ENCODE measurements at regions not wholly inside any gene's neighbourhood (a gene's known extent, or its start where the extent isn't known, plus 50 kb on each side); places are given as distances from the start of the nearest gene placed in this dataset.
A peak's percentile ranks its signal among the peaks of the same experiment; 100 is the strongest.

DNA sequence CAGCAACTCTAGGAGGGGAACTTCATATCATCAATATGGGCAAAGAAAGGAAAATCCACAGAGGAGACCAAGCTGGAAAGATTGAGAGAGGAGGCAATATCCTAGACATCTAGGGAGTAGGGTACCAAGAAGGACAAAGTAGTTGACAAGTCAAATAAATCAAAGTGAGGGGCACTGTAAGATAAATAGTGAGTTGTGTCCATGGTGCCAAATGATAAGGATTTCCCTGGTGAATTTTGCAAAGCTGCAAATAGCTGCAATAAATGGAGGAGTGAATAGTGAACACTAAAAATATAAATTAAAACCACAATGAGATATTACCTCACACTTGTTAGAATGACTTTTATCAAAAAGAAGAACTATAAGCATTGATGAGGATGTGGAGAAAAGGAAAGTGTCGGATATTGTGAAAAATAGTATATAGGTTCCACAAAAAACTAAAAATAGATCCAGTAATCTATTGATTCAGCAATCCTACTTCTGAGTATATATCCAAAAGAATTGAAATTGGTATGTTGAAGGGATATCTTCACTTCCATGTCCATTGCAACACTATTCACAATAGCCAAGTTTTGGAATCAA, 258.2 kb upstream of the FN1 start:
- no peak overlapping the region for H3K4me3 ChIP-seq (ENCODE audit: low read length)

GRCh38 chr2:215693193-215693998, 257.5 kb upstream of the FN1 start:
- no peak overlapping the region for H3K4me3 ChIP-seq (ENCODE audit: low read length)
- TF ChIP-seq ZNF274 (IDR thresholded peaks at IDR 0.05; ENCODE audit: low read depth, low read length) = no peak

More for the DNA sequence above, 258.2 kb upstream of the FN1 start:
- TF ChIP-seq ZNF274 (IDR thresholded peaks at IDR 0.05; ENCODE audit: low read depth, low read length) = no peak

DNA sequence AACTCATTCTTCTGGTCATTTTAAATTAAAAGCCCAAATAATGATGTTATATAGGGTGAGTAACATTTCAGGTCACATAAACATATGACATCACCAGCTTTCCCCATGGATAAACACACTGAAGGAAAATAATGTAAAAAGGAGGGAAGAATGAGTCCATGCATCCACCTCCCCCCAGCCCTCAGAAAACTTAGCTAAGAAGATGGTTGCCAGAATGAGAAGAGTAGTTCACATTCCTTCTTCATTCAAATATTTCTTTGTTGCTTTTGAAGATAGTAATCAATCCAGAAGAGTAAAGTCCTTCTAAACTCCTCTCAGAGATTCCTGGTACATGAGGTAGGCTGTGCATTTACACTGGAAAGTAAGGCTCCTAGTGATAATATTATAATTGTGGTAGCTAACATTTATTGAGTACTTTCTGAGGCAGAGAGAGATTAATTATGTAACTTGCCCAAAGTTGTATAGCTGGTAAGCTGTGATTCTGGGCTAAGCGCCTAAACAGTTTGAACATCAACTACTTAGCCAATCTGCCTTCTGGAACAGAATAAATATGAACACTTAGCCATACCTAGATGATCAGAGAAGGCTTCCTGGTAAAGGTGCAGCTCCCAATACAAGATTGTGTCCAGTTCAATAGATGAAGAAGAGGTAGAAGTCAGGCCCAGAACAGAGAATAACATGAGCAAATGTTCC, 256.7 kb upstream of the FN1 start:
- H3K4me3 ChIP-seq (ENCODE audit: low read length) = no peak overlapping the region
- TF ChIP-seq ZNF274 (IDR thresholded peaks at IDR 0.05; ENCODE audit: low read depth, low read length) = no peak

- TF ChIP-seq ZNF274 (IDR thresholded peaks at IDR 0.05; ENCODE audit: low read depth, low read length) = no peak
- H3K4me3 ChIP-seq (ENCODE audit: low read length) = no peak overlapping the region
Measured at GRCh38 chr2:215691346-215691745, 255.5 kb upstream of the FN1 start.

GRCh38 chr2:215687149-215688031, 251.5 kb upstream of the FN1 start:
- no peak for TF ChIP-seq ZNF274 (IDR thresholded peaks at IDR 0.05; ENCODE audit: low read depth, low read length)
- no peak overlapping the region for H3K4me3 ChIP-seq (ENCODE audit: low read length)

DNA sequence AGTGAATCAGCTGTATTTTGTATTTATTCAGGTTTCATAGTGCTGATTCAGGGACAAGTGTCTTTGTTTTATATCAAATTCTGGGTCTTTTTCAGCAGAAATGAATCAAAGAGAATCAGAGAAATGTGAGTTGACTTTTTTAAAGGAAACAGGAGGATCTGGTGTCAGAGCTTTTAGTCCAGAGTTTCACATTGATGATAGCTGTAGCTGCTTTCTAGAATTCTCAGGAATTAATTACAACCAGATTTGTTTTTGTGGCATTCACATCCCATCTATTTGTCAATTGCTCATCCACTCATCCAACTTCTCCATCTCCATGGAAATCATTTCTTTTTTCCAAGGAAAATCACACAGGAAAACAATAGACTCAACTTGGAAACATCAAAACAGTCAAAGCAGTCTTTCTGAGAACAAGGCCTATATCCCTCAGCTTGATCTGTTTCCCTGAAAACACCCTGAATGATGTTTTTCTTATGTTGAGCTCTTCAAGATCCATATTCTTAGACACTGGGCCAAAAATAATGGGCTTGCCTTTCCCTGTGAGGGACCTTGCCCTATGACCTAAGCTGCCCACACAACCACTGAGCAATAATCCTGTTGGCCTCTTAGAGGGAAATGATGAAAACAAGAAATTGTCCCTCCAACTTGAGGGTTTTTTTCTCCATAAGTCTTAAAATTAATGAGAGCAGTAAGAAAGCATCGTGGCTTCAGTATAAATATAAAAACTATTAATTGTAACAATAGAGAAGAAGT, 249.5 kb upstream of the FN1 start:
- no peak overlapping the region for H3K4me3 ChIP-seq (ENCODE audit: low read length)
- no peak for TF ChIP-seq ZNF274 (IDR thresholded peaks at IDR 0.05; ENCODE audit: low read depth, low read length)

GRCh38 chr2:215684448-215685237, 248.8 kb upstream of the FN1 start:
- TF ChIP-seq ZNF274 (IDR thresholded peaks at IDR 0.05; ENCODE audit: low read depth, low read length) = no peak
- H3K4me3 ChIP-seq (ENCODE audit: low read length) = no peak overlapping the region

- no peak overlapping the region for H3K4me3 ChIP-seq (ENCODE audit: low read length)
- no peak for TF ChIP-seq ZNF274 (IDR thresholded peaks at IDR 0.05; ENCODE audit: low read depth, low read length)
Measured at GRCh38 chr2:215683295-215683694, 247.4 kb upstream of the FN1 start.

DNA sequence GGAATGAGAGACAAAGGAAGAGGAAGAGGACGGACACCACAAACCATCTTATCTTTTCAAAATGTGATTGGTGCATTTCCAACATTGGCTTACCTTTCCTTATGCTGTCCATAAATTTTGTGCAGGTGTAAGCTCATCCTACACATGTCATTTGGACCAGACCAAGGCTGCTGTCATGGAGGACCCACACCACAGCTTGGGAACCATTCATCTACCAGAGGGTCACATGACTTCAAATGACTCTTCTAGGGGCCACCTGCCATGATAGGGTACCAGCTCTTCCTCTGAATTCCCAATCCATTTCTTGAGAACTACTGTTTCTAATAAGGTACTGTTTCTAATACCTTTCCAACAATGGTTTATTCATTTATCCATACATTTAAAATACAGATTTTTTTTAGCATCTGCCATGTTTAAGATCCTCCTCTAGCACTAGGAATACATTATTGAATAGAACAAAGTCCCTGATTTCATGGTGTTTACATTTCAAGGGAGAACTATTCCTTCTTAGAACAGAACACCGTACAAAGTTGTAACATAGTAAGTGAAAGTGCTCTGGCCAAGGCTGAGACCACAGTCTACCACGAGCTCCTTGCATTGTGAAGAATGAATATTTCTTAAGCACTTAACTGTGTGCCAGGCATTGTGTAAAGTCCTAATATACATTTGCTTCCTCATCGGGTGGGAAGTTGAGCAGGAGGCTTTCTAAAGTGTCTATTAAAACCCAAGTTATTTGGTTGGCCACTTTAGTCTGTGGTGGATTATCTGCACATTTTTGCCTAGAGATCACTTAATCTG, 246.1 kb upstream of the FN1 start:
- TF ChIP-seq ZNF274 (IDR thresholded peaks at IDR 0.05; ENCODE audit: low read depth, low read length) = no peak
- H3K4me3 ChIP-seq (ENCODE audit: low read length) = no peak overlapping the region

- no peak for TF ChIP-seq ZNF274 (IDR thresholded peaks at IDR 0.05; ENCODE audit: low read depth, low read length)
- peak overlapping the region; percentile 7; the same call in 1 of the 2 replicates for H3K4me3 ChIP-seq (ENCODE audit: low read length)
Measured at GRCh38 chr2:215680605-215681598, 245.0 kb upstream of the FN1 start.

- no peak for TF ChIP-seq ZNF274 (IDR thresholded peaks at IDR 0.05; ENCODE audit: low read depth, low read length)
Measured at GRCh38 chr2:215678094-215678493, 242.2 kb upstream of the FN1 start.

More at GRCh38 chr2:215678094-215678493, 242.2 kb upstream of the FN1 start:
- no peak overlapping the region for H3K4me3 ChIP-seq (ENCODE audit: low read length)
